HCT116 (cell line): ENCODE measurements at regions not wholly inside any gene's neighbourhood (a gene's known extent, or its start where the extent isn't known, plus 50 kb on each side); places are given as distances from the start of the nearest gene placed in this dataset.

Experiments used
- ATAC-seq: fragments of 200-7000 bp; cut with Tn5 transposase; 2 replicates; pipeline ENCODE4 v1.9.1; 2020; ENCODE audit warnings: mild to moderate bottlenecking, moderate library complexity
- BruUV-seq: library from RNA; stranded (reverse); fragments of 400-500 nt; replicated peaks from 2 replicates; lab custom pipeline; 2021; lab: Mats Ljungman, UMichigan
- CTCF ChIA-PET: fragments of 300-600 bp; sonication (Branson Sonifier 250); formaldehyde crosslinking; loops from one replicate; lab custom pipeline; 2021; ENCODE audit warnings: antibody characterized with exemption; lab: Charles Lee
- POLR2A ChIA-PET: fragments of 300-600, 350-600 bp; sonication (Branson Sonifier 250); formaldehyde crosslinking; loops from one replicate; lab custom pipeline; 2021; ENCODE audit warnings: antibody characterized with exemption; lab: Charles Lee
- RAD21 ChIA-PET, 2 experiments: fragments of 300-600 bp; sonication (Branson Sonifier 250); formaldehyde crosslinking; loops; one replicate each; lab custom pipeline; 2023; ENCODE audit warnings: low total read pairs in 2 of 2; ENCODE audit not compliant: uncharacterized antibody in 2 of 2, unreplicated experiment in 2 of 2, low non-redundant PET in 1 of 2; lab: Charles Lee
- DNase-seq: peaks from one replicate; pipeline ENCODE4 v3.0.0-alpha.2; 2010; ENCODE audit warnings: low read depth, low spot score
- H2AFZ ChIP-seq: fragments of 200-600 bp; shearing (Covaris generic), sonication (generic); 2 replicates; pipeline ENCODE4 v1.6.1; 2017; ENCODE audit warnings: low read depth, mixed run types, mixed read lengths, antibody characterized with exemption, low read length; ENCODE audit not compliant: poor library complexity, severe bottlenecking
- H3K27ac ChIP-seq: 2 replicates; pipeline ENCODE4 v1.5.1; 2012; ENCODE audit warnings: low read depth, low read length
- H3K27me3 ChIP-seq: fragments of 200-600 bp; sonication (generic); 2 replicates; pipeline ENCODE4 v1.6.1; 2016; ENCODE audit warnings: mixed run types, low read length, mixed read lengths; ENCODE audit not compliant: insufficient read depth
- H3K36me3 ChIP-seq, 2 experiments: fragments of 200-500 bp in 1 of 2; fragments of 200-600 bp in 1 of 2; sonication (Bioruptor generic) in 1 of 2; sonication (generic) in 1 of 2; 2 replicates each; pipeline versions ENCODE4 v1.5.1 to v1.6.1; 2014 to 2016; ENCODE audit warnings: low read length in 2 of 2, inconsistent platforms in 1 of 2, mixed read lengths in 1 of 2, mixed run types in 1 of 2; ENCODE audit not compliant: insufficient read depth in 2 of 2, control insufficient read depth in 1 of 2
- H3K4me1 ChIP-seq, 2 experiments: fragments of 200-600 bp in 1 of 2; sonication (generic) in 1 of 2; 2 replicates each; pipeline versions ENCODE4 v1.5.1 to v1.6.1; 2012 to 2017; ENCODE audit warnings: low read length in 2 of 2, inconsistent platforms in 1 of 2, mild to moderate bottlenecking in 1 of 2, mixed read lengths in 1 of 2, mixed run types in 1 of 2, moderate library complexity in 1 of 2; ENCODE audit not compliant: insufficient read depth in 2 of 2, control insufficient read depth in 1 of 2
- H3K4me2 ChIP-seq: fragments of 200-600 bp; sonication (generic); 2 replicates; pipeline ENCODE4 v1.6.1; 2017; ENCODE audit warnings: mixed run types, low read length, mixed read lengths
- H3K4me3 ChIP-seq, 2 experiments: fragments of 200-600 bp in 1 of 2; sonication (generic) in 1 of 2; replicated peaks in 1 of 2; 2 replicates each; pipeline ENCODE4 v1.5.1; 2011 to 2016; ENCODE audit warnings: low read length in 2 of 2, control low read depth in 1 of 2, low read depth in 1 of 2, mild to moderate bottlenecking in 1 of 2, mixed read lengths in 1 of 2, mixed run types in 1 of 2
- H3K79me2 ChIP-seq: fragments of 200-600 bp; sonication (generic); 2 replicates; pipeline ENCODE4 v1.6.1; 2017; ENCODE audit warnings: mild to moderate bottlenecking, mixed run types, low read length, moderate library complexity, mixed read lengths; ENCODE audit not compliant: insufficient read depth
- H3K9ac ChIP-seq: fragments of 200-600 bp; sonication (generic); 2 replicates; pipeline ENCODE4 v1.6.1; 2016; ENCODE audit warnings: low read length, mixed read lengths
- H3K9me2 ChIP-seq: fragments of 200-600 bp; sonication (generic), shearing (Covaris generic); 2 replicates; pipeline ENCODE4 v1.6.1; 2017; ENCODE audit warnings: mixed run types, mild to moderate bottlenecking, moderate library complexity; ENCODE audit not compliant: insufficient read depth
- H3K9me3 ChIP-seq, 2 experiments: fragments of 200-500 bp in 1 of 2; fragments of 200-600 bp in 1 of 2; sonication (Bioruptor generic) in 1 of 2; sonication (generic) in 1 of 2; 2 replicates each; pipeline ENCODE4 v1.6.1; 2014 to 2017; ENCODE audit warnings: low read length in 2 of 2, mixed read lengths in 2 of 2, inconsistent platforms in 1 of 2, low read depth in 1 of 2, mild to moderate bottlenecking in 1 of 2, mixed run types in 1 of 2, moderate library complexity in 1 of 2; ENCODE audit not compliant: control insufficient read depth in 1 of 2, insufficient read depth in 1 of 2
- H4K20me1 ChIP-seq: fragments of 200-600 bp; sonication (generic), shearing (Covaris generic); 2 replicates; pipeline ENCODE4 v1.6.1; 2017; ENCODE audit warnings: mixed run types, mild to moderate bottlenecking, moderate library complexity; ENCODE audit not compliant: insufficient read depth
- CEBPB ChIP-seq: IDR thresholded peaks from 2 replicates; pipeline ENCODE4 v1.6.1; 2012; ENCODE audit warnings: low read depth
- EGR1 ChIP-seq: IDR thresholded peaks from 2 replicates; pipeline ENCODE4 v1.6.1; 2012; ENCODE audit warnings: low read depth
- ELF1 ChIP-seq: IDR thresholded peaks from 2 replicates; pipeline ENCODE4 v1.6.1; 2012; ENCODE audit warnings: low read depth, borderline replicate concordance
- EZH2phosphoT487 ChIP-seq: fragments of 200-600 bp; IDR thresholded peaks from 2 replicates; pipeline ENCODE4 v1.6.1; 2018; ENCODE audit warnings: antibody characterized with exemption, borderline replicate concordance
- FOSL1 ChIP-seq: IDR thresholded peaks from 2 replicates; pipeline ENCODE4 v1.6.1; 2012; ENCODE audit warnings: low read depth
- JUND ChIP-seq: IDR thresholded peaks from 2 replicates; pipeline ENCODE4 v1.6.1; 2012
- POLR2AphosphoS5 ChIP-seq: IDR thresholded peaks from 2 replicates; pipeline ENCODE4 v1.6.1; 2011; ENCODE audit warnings: mild to moderate bottlenecking, low read depth, low read length, moderate library complexity
- TCF7L2 ChIP-seq: IDR thresholded peaks from 2 replicates; pipeline ENCODE4 v1.7.0; 2011; ENCODE audit warnings: borderline replicate concordance, inconsistent platforms; ENCODE audit not compliant: insufficient read depth, insufficient read length; ENCODE audit errors: extremely low read depth
- YY1 ChIP-seq: IDR thresholded peaks from 2 replicates; pipeline ENCODE4 v1.6.1; 2011; ENCODE audit warnings: low read length, low read depth, moderate library complexity, mild to moderate bottlenecking; ENCODE audit not compliant: insufficient replicate concordance; ENCODE audit errors: extremely low read depth
- intact Hi-C: fragments of 100-400 bp; cut with micrococcal nuclease; formaldehyde crosslinking; loops from 2 replicates; pipeline ENCODE4 v1.10.0; 2022
- TF ChIP-seq, protein P1 (sequence below): IDR thresholded peaks from 2 replicates; pipeline ENCODE4 v1.6.1; 2012
- TF ChIP-seq, protein P2 (sequence below): IDR thresholded peaks from 2 replicates; pipeline ENCODE4 v1.6.1; 2011; ENCODE audit warnings: mild to moderate bottlenecking, low read length, moderate library complexity; ENCODE audit not compliant: insufficient replicate concordance; ENCODE audit errors: extremely low read depth
- TF ChIP-seq, protein P3 (sequence below): IDR thresholded peaks from 2 replicates; pipeline ENCODE4 v1.6.1; 2012; ENCODE audit warnings: low read depth
- TF ChIP-seq, protein P4 (sequence below), 3 experiments: fragments of 200-600 bp in 1 of 3; sonication (generic) in 1 of 3; IDR thresholded peaks in 2 of 3; conservative IDR thresholded peaks in 1 of 3; 2 replicates each; pipeline ENCODE4 v1.5.1; 2012 to 2017; ENCODE audit warnings: low read depth in 2 of 3, low read length in 2 of 3, antibody characterized with exemption in 1 of 3, borderline replicate concordance in 1 of 3, control low read depth in 1 of 3, mild to moderate bottlenecking in 1 of 3, mixed read lengths in 1 of 3, mixed run types in 1 of 3, moderate library complexity in 1 of 3; ENCODE audit not compliant: insufficient read depth in 1 of 3

DNA sequence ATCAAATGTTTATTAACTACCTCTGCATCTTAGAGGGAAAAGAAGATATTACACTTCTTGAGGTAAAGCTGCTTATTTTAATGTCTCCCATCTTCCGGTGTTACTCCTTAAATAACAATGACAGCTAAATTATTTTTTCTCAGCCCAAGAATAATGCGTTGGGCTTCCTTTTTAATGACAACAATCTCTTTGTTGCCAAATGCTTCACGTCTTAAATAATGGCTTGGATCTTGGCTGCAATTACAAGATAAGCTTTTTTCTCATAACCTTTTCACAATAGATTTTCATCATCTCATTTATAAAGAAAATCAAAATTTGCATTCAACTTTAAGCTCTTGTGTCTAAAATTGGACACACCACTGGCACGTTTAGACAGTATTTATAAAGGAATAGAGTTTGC lies 89.2 kb upstream of the COL8A1 start:
- no peaks in the 10 kb centered on the region for H3K9me3 ChIP-seq
- no peaks in the 10 kb centered on the region for H3K36me3 ChIP-seq
- no peak for ATAC-seq
- H3K9me2 ChIP-seq, result no peaks in the 10 kb centered on the region
- ChIA-PET CTCF (interaction anchor here (0.7 to 1.3 kb wide), 2 partner anchors 10 to 198 kb away, joined by 3 read pairs; no protein-coding TSS in a partner anchor), RAD21 (no interaction called here), POLR2A (no interaction called here)
- H3K79me2 ChIP-seq, result no peaks in the 10 kb centered on the region
- DNase-seq, result no peak
- no peak overlapping the region for H3K9ac ChIP-seq
- intact Hi-C loops, result no loop called here
- BruUV-seq, result no TSS peak
- H4K20me1 ChIP-seq, result no peaks in the 10 kb centered on the region
- no peak overlapping the region for H3K4me2 ChIP-seq
- no peak overlapping the region for H2AFZ ChIP-seq
- TF ChIP-seq CEBPB (no peak), EGR1 (no peak), JUND (no peak), TCF7L2 (no peak), ELF1 (no peak), YY1 (no peak), EZH2phosphoT487 (no peak), POLR2AphosphoS5 (no peak), FOSL1 (no peak)
- TF ChIP-seq, protein P1, sequence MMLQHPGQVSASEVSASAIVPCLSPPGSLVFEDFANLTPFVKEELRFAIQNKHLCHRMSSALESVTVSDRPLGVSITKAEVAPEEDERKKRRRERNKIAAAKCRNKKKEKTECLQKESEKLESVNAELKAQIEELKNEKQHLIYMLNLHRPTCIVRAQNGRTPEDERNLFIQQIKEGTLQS, result no peak
- TF ChIP-seq, protein P2, sequence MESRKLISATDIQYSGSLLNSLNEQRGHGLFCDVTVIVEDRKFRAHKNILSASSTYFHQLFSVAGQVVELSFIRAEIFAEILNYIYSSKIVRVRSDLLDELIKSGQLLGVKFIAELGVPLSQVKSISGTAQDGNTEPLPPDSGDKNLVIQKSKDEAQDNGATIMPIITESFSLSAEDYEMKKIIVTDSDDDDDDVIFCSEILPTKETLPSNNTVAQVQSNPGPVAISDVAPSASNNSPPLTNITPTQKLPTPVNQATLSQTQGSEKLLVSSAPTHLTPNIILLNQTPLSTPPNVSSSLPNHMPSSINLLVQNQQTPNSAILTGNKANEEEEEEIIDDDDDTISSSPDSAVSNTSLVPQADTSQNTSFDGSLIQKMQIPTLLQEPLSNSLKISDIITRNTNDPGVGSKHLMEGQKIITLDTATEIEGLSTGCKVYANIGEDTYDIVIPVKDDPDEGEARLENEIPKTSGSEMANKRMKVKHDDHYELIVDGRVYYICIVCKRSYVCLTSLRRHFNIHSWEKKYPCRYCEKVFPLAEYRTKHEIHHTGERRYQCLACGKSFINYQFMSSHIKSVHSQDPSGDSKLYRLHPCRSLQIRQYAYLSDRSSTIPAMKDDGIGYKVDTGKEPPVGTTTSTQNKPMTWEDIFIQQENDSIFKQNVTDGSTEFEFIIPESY, result no peak
- TF ChIP-seq, protein P3, sequence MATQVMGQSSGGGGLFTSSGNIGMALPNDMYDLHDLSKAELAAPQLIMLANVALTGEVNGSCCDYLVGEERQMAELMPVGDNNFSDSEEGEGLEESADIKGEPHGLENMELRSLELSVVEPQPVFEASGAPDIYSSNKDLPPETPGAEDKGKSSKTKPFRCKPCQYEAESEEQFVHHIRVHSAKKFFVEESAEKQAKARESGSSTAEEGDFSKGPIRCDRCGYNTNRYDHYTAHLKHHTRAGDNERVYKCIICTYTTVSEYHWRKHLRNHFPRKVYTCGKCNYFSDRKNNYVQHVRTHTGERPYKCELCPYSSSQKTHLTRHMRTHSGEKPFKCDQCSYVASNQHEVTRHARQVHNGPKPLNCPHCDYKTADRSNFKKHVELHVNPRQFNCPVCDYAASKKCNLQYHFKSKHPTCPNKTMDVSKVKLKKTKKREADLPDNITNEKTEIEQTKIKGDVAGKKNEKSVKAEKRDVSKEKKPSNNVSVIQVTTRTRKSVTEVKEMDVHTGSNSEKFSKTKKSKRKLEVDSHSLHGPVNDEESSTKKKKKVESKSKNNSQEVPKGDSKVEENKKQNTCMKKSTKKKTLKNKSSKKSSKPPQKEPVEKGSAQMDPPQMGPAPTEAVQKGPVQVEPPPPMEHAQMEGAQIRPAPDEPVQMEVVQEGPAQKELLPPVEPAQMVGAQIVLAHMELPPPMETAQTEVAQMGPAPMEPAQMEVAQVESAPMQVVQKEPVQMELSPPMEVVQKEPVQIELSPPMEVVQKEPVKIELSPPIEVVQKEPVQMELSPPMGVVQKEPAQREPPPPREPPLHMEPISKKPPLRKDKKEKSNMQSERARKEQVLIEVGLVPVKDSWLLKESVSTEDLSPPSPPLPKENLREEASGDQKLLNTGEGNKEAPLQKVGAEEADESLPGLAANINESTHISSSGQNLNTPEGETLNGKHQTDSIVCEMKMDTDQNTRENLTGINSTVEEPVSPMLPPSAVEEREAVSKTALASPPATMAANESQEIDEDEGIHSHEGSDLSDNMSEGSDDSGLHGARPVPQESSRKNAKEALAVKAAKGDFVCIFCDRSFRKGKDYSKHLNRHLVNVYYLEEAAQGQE, result no peak
- TF ChIP-seq, protein P4, sequence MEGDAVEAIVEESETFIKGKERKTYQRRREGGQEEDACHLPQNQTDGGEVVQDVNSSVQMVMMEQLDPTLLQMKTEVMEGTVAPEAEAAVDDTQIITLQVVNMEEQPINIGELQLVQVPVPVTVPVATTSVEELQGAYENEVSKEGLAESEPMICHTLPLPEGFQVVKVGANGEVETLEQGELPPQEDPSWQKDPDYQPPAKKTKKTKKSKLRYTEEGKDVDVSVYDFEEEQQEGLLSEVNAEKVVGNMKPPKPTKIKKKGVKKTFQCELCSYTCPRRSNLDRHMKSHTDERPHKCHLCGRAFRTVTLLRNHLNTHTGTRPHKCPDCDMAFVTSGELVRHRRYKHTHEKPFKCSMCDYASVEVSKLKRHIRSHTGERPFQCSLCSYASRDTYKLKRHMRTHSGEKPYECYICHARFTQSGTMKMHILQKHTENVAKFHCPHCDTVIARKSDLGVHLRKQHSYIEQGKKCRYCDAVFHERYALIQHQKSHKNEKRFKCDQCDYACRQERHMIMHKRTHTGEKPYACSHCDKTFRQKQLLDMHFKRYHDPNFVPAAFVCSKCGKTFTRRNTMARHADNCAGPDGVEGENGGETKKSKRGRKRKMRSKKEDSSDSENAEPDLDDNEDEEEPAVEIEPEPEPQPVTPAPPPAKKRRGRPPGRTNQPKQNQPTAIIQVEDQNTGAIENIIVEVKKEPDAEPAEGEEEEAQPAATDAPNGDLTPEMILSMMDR (IDR thresholded peaks at IDR 0.05 in 2 of 3, conservative IDR thresholded peaks at IDR 0.05 in 1 of 3; ENCODE audit: borderline replicate concordance in 1 of 3, insufficient read depth in 1 of 3, low read depth in 2 of 3, low read length in 2 of 3), result no peak
- H3K4me3 ChIP-seq, result no peak overlapping the region
- peaks cover 29% of the 10 kb centered on the region for H3K27me3 ChIP-seq
- no peaks in the 10 kb centered on the region for H3K4me1 ChIP-seq
- H3K27ac ChIP-seq, result no peak overlapping the region
